ENCODE measurements at regions not wholly inside any gene's neighbourhood (a gene's known extent, or its start where the extent isn't known, plus 50 kb on each side); places are given as distances from the start of the nearest gene placed in this dataset.

- H3K36me3 ChIP-seq (ENCODE audit: insufficient read depth, low read length) = no peaks in the 10 kb centered on the region
- no peaks in the 10 kb centered on the region for H3K9me3 ChIP-seq (ENCODE audit: low read length)
- no peaks in the 10 kb centered on the region for H3K79me2 ChIP-seq (replicated peaks; ENCODE audit: insufficient read depth, low read length)
- H4K20me1 ChIP-seq (ENCODE audit: insufficient read depth) = no peaks in the 10 kb centered on the region
- H2AFZ ChIP-seq (ENCODE audit: low read depth, low read length) = no peak overlapping the region
- no peaks in the 10 kb centered on the region for H3F3A ChIP-seq (ENCODE audit: insufficient read depth, low read length, poor library complexity, severe bottlenecking)
- H3K9ac ChIP-seq (ENCODE audit: low read length) = no peak overlapping the region
- TF ChIP-seq MXI1 (conservative IDR thresholded peaks at IDR 0.05; ENCODE audit: poor library complexity, severe bottlenecking) (no peak), RAD21 (conservative IDR thresholded peaks at IDR 0.05) (no peak), CTCF (IDR thresholded peaks at IDR 0.05; ENCODE audit: poor library complexity, severe bottlenecking) (no peak), EP300 (conservative IDR thresholded peaks at IDR 0.05; ENCODE audit: poor library complexity, severe bottlenecking) (no peak), SMC3 (conservative IDR thresholded peaks at IDR 0.05; ENCODE audit: poor library complexity) (no peak)
- no peak overlapping the region for H3K4me3 ChIP-seq (ENCODE audit: low read length)
- no peaks in the 10 kb centered on the region for H3K27me3 ChIP-seq (ENCODE audit: insufficient read depth, low read depth, low read length)
- H3K9me2 ChIP-seq (ENCODE audit: insufficient read depth, low read length) = no peaks in the 10 kb centered on the region
- H3K4me2 ChIP-seq (ENCODE audit: low read length) = no peak overlapping the region
- H3K27ac ChIP-seq (ENCODE audit: low read length) = no peak overlapping the region
These were observed 416.1 kb upstream of the LMCD1 start for GRCh38 chr3:8085498-8085897.

GRCh38 chr3:8087951-8088350 lies 413.7 kb upstream of the LMCD1 start:
- no peaks in the 10 kb centered on the region for H3K27me3 ChIP-seq (ENCODE audit: insufficient read depth, low read depth, low read length)
- no peaks in the 10 kb centered on the region for H3K36me3 ChIP-seq (ENCODE audit: insufficient read depth, low read length)
- H3K79me2 ChIP-seq (replicated peaks; ENCODE audit: insufficient read depth, low read length) = no peaks in the 10 kb centered on the region
- no peak overlapping the region for H3K9ac ChIP-seq (ENCODE audit: low read length)
- H2AFZ ChIP-seq (ENCODE audit: low read depth, low read length) = no peak overlapping the region
- no peak overlapping the region for H3K4me3 ChIP-seq (ENCODE audit: low read length)
- TF ChIP-seq EP300 (conservative IDR thresholded peaks at IDR 0.05; ENCODE audit: poor library complexity, severe bottlenecking) (no peak), MXI1 (conservative IDR thresholded peaks at IDR 0.05; ENCODE audit: poor library complexity, severe bottlenecking) (no peak), TAF1 (IDR thresholded peaks at IDR 0.05; ENCODE audit: low read depth) (no peak), EZH2 (IDR thresholded peaks at IDR 0.05; ENCODE audit: borderline replicate concordance, insufficient read depth, low read length, poor library complexity, severe bottlenecking) (no peak), RAD21 (conservative IDR thresholded peaks at IDR 0.05) (no peak), REST (IDR thresholded peaks at IDR 0.05; ENCODE audit: borderline replicate concordance) (no peak), CTCF (IDR thresholded peaks at IDR 0.05; ENCODE audit: poor library complexity, severe bottlenecking) (no peak)
- no peak overlapping the region for H3K4me2 ChIP-seq (ENCODE audit: low read length)
- H3F3A ChIP-seq (ENCODE audit: insufficient read depth, low read length, poor library complexity, severe bottlenecking) = no peaks in the 10 kb centered on the region
- H3K9me2 ChIP-seq (ENCODE audit: insufficient read depth, low read length) = no peaks in the 10 kb centered on the region
- H3K27ac ChIP-seq (ENCODE audit: low read length) = no peak overlapping the region
- no peaks in the 10 kb centered on the region for H4K20me1 ChIP-seq (ENCODE audit: insufficient read depth)
- H3K9me3 ChIP-seq (ENCODE audit: low read length) = no peaks in the 10 kb centered on the region
